ENCODE measurements at regions not wholly inside any gene's neighbourhood (a gene's known extent, or its start where the extent isn't known, plus 50 kb on each side); places are given as distances from the start of the nearest gene placed in this dataset.
"Not testable (repeated sequence)": the region's sequence is repeated elsewhere in the genome, so short reads cannot be mapped to it uniquely, and the experiment has no call there.

DNA sequence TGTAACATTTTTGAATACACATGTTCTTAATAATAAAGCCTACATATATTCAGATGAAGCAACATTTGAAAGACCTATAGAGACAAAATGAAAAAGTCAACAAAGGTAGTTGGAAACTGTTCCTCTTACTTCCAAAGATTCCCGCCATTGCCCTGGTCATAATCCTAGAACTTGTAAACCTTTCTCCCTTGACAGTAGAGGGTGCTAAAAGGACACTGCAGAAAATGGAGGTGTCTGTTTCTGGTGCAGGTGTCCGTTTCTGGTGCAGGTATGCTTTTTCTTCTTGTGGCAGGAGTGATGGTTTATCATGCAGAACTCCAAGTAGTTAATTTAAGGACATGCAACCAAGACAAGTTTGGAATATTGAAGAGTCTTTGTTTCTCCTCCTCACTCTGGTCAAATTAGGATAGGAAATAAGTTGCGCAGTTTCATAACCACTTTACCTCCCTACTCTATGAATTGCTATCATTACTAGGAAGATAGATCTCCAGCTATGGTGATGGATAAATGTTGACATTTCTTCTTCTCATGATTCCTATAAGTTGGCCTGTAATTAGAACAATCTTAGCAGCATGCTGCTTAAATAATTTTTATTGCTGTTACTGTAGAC is 56.0 kb upstream of the FAM174A start:
- DNase-seq (ENCODE audit: low read depth) = no peak

DNA sequence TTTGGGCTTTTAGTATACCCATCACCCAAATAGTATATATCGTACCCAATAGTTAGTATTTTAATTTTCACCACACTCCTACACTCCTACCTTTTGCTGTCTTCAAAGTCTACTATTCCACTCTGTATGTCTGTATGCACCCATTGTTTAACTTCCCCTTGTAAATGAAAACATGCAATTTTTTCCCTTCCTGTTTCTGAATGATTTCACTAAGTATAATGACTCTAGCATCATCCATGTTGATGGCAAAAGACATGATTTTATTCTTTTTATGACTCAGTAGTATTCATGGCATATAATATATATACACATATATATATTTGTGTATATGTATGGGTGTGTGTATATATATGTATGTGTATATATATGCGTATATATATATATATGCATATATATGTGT is 63.1 kb upstream of the FAM174A start:
- no peak for DNase-seq (ENCODE audit: low read depth)

DNA sequence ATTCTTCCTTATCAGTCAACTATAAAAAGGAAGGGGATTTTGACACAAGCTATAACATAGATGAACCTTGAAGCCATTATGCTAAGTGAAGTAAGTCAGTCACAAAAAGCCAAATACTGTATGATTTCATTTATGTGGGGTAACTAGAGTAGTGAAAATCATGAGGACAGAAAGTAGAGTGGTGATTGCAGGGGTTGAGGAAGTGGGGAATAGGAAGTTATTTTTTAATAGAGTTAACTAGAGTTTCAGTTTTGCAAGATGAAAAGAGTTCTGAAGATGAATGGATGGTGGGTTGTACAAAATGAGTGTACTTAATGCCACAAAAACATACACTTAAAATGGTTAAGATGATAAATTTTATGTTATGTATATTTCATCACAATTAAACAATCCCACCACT is 65.4 kb upstream of the FAM174A start:
- no peak for DNase-seq (ENCODE audit: low read depth)

DNA sequence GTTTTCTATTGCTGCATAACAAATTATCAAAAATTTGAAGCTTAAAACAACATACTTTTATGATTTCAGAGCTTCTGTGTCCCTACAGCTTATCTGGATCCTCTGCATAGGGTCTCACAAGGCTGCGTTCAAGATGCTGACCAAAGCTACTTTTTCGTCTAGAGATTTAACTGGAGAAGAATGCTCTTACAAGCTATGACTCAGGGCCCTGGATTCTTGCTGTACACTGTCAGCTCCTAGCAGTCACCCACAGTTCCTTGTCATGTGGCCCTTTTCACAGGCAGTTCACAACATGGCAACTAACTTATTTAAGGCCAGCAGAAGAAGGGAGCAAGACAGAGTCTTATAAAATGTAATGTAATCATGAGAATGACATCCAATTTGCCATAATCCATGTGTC is 70.8 kb upstream of the FAM174A start:
- no peak for DNase-seq (ENCODE audit: low read depth)

DNA sequence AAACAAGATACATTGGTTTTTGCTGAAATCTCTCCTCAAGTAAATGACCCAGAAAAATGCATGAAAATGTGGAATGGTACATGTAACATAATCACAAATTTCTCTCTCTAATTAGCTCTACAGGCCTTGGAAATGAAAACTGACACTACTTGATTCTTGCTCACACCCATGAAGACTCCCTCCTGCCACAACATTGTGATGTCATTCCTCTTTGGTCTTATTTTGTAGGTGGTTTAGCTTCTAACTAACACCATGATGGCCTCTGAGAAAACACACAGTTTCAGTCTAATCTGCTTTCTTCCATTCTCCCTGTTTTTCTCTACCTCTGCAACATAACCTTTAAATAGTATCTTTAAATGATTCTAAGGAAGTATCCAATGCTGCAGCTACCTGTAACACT is 78.6 kb upstream of the FAM174A start:
- no peak for DNase-seq (ENCODE audit: low read depth)

DNA sequence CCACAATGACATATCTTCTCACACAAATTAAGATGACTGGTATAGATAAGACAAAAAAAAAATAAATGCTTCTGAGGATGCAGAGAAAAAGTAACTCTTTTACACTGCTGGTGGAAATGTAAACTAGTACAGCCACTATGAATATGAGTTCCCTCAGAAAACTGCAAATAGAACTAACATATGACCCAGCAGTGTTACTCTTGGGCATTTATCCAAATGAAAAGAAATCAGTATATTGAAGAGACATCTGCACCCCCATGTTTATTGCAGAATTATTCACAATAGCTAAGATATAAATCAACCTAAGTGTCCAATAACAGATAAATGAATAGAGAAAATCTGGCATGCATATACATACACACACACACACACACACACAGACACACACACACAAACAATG is 83.0 kb upstream of the FAM174A start:
- DNase-seq (ENCODE audit: low read depth) = no peak

DNA sequence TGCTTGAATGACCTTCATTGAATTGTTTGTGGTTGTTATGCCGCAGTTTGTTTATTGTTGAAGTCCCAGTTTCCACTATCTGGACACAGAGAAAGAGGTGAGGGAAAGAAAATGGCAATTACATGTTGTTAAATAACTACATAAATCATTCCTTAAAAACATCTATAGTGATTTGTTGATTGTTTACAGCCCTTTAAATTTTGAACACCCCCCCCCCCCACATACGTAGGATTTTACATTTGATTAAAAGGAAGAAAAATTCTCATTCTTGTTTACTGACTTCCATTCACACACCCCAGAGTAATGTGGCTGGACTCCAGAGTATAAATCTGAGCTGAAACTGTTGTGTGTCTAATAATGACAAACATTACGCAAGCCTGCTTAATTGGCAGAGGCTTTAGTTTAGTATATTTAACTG is 87.1 kb upstream of the FAM174A start:
- no peak for DNase-seq (ENCODE audit: low read depth)

DNA sequence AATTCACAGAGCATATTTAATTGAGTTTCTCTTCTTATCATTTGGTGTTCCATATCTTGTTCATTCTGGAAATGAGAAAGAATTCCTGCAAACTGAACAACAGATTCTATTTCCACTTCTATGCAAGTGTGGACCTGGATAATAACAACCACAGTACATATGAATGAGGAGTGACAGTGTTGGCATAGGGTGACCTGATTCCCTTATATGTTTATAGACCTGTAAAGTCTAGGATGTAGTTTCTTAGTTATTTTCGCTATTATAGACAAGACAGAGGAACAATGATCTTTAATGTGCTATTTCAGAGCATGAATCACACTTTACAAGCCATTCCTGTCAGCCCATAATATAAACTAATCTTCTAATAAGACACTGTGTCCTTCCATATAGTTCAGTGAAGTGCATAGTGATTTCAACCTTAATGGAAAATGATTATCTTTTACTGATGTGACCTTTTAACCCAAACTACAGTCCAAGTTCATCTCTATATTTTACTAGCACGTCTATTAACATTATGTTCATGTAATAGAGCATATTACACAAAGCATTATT is 88.2 kb upstream of the FAM174A start:
- no peak for DNase-seq (ENCODE audit: low read depth)

DNA sequence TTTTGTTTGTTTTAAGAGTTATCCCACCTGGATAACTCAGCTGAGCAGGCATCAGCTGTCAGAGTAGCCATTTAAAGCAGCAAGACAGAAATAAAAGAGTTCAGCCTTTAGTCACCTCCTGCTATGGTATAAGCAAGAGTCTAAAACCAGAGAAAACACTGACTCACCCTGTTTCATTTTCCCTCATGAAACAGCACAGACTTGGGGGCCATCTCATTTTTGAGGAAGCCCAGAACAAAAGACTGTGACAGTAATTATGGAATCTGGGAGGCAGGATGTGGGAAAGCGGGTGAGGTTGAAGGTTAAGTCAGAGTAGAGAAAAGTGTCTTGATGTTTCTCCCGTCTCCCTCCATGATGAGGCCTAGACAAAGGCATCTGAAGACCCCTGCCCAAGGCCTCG is 90.2 kb upstream of the FAM174A start:
- no peak for DNase-seq (ENCODE audit: low read depth)

DNA sequence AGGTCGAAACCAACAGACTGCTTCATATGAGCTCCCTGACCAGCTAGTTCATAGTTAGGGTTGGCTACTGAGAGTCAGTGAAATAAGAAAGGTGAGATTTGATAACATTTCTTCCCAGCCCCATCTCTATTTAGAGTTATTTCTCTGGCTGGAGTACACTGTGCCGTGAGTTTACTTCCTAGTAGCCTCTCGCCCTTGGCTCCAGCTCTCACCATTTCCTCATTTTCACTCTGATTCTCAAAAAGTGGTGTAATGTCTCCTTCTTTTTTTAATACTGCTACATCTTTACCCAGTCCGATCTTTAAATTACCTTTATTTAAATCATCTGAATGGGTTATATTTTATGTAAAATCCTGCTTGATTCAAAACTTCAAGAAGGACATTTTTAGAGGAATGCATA is 100.4 kb upstream of the FAM174A start:
- no peak for DNase-seq (ENCODE audit: low read depth)

DNA sequence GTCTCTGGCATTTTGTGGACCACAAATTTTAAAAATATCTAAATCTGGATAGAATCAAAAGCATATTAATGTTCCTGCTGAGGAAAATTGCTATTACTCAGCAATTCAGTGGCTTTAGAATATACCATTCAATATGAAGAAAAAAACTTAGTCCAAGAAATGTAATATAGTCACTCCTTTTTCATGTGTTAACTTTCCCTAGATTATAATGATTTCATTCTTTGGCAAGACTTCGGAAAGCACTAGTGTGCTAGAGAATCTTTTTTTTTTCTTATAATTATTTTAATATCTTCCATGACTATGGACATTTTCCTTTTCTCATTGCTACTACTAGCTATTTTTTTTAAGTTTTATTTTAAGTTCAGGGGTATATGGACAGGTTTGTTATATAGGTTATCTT is 102.4 kb upstream of the FAM174A start:
- DNase-seq (ENCODE audit: low read depth) = no peak

DNA sequence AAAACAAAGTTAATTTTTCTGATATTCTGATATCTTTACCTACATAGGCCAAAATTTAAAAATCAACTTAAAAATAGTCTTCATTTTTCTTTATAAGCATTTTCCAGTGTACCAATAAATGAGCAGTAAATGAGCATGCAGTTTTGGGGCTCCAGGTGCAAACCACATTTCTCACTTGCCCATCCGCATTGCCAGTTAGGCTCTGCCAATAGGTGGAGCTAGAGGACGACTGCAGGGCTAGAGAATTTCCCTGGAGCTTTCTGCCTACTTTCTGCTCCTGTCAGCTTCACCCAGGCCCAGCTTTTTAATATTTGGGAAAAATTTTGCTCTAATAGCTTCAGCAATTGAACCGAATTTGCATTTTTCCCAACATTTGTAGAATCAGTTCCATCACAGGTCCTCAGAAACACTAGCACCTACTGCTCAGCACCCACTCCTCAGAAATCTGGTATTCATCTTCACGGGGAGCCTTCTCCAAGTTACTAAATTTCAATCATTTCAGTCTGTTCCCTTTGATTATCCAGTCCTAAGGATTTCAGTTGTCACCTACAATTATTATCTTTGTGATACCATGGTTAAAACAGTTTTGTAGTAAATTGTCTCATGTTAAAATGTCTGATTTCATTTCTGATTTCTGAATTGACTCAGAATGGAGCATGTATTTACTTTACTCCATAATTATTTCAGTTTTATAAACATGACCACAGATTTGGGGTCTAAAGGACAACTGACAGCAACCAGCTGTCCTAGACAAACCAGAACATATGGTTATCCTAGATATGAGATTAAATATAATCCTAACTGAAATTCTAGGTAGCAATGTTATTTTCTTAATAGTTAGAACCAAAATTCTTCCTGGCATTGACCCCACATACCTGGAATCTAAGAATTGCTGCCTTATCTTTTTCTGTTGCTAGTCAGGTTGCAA is 104.6 kb upstream of the FAM174A start:
- DNase-seq (ENCODE audit: low read depth) = peak; percentile 25

DNA sequence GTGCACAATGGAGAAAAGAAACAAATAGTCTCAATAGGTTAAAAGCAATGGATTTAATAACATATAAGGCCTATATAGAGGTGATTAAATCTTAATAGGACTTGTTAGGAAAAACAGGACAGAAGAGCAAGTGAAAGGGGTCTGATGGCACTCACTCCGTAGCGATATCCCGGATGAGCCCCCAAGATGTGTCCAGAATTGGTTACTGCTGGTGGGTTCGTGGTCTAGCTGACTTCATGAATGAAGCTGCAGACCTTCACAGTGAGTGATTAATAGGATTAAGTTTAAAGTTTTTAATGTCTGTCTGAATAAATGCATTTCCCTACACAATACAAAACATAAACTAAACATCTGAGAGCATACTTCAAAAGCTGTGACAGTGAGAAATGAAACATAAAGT is 110.4 kb upstream of the FAM174A start:
- DNase-seq (ENCODE audit: low read depth) = no peak

DNA sequence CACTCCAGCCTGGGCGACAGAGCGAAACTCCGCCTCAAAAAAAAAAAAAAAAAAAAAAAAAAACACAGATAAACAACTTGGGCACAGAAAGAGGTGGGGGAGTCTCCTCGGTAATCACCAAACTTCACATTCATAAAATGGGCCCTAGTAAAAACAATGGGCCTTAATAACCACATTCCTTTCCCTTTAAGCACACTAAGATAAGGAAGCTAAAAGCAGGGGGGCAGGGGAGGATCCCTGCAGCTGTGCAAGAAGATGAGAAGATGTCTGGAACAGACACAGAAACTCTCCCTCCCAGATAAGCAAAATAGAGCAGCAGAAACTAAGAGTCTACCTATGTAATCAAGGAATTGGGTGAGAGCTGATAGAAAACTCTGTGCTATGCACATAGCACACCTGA is 111.2 kb upstream of the FAM174A start:
- no peak for DNase-seq (ENCODE audit: low read depth)

DNA sequence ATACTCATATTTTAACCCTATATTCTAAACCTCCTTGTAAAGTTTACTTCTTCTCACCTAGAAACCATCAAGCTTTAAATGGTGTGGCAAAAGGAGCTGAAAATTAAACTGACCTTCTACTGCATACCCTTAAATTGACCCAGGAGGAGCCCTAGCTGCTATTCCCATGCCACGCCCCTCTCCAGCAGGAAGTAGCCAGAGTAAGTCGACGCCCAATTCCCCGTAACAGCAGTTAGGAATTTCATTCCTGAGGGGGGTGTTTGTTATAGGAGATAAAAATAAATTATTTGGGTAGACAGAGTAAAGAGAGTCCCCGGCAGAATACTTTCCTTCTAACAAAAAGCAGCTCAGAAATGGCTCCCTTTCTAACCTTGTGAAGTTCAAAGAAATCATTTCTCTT is 111.8 kb upstream of the FAM174A start:
- DNase-seq (ENCODE audit: low read depth) = no peak

DNA sequence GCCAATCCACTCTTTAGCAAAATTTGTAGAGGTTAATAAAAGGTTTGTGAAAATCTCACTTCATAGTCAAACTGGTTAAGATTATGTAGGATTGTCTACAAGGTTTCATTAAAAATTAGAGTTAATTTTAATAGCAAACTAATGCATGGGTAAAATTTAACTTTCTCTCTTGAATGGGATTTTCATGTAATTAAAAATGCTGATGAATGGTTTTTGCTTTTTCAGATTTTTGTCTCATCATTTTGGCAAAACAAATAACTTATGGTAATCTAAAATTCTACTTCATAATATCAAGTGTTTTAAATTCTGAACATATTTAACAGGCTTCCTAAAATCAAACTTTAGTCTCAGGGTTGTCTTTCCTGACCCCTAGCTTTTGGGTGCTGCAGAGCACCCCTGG is 113.8 kb upstream of the FAM174A start:
- no peak for DNase-seq (ENCODE audit: low read depth)

DNA sequence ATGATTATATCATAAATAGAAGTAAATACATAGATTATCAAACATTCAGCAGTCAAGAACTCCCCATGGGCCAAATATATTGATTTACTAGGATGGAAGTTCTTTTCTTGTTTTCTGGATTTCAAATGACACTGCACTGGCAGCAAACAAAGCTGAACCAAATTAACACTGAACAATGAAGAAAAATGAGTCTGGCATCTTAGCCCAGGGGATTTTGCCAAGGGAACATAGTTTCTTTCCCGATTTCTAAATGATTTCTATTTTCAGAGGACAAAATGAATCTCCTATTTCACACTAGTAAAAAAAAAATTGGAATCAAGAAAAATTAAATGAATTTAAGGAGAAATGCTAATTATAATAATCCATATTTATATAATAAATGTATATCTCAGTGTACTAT is 116.9 kb upstream of the FAM174A start:
- DNase-seq (ENCODE audit: low read depth) = no peak

DNA sequence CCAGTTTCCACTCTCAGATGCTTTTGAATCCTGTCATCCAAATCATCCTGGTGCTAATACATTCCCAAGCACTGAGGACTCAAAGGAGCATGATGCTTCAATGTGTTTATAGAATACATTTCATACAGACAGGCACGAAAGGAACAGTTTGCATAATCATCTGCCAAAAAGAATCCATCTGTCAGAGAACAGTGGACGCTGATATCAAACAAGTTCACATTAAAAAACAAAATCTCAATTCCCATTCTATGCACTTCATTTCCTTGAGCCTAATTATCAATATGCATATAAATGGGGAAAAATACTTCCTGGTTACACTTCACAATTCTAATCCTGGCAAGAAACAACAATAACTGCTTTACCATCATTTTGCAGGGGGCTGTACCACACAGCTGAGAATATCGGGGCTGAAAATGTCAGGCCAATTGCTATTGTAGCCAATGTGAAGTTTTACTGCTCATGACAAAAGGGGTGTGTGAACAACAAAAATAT is 125.5 kb upstream of the FAM174A start:
- no peak for DNase-seq (ENCODE audit: low read depth)

DNA sequence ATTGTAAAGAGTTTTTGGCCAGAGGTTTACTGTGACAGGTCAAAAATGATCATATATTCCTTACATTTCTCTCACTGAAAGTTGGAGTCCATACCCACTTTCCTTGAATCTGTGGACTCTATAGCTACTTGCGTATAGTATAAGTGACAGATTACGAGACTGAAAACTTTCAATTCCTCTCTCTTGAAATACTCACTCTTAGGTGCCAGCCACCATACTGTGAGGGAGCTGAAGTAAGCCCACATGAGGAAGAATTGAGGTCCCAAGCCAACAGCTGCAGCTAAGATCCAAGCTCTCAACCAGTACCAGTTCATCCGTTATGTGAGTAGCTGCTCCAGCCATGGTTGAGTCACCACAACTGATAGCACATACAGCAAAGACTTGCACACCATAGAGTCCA is 128.1 kb upstream of the FAM174A start:
- no peak for DNase-seq (ENCODE audit: low read depth)

DNA sequence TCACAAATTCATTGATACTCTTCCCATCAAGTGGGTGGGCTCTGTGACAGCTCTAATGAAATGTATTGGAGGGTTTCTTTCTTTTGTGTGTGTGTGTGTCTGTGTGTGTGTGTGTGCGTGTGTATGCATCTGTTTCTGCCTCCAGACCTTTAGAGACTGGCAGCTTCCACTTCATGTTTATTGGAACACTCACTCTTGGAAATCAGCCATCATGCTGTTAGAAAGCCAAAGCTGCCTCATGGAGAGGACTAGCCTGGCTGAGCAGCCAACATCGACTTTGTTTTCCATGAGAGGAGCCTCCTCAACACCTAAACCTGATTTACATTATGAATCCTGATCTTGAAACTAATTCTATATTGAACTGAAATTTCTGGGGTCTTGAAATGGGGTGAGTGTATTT is 128.5 kb upstream of the FAM174A start:
- no peak for DNase-seq (ENCODE audit: low read depth)

DNA sequence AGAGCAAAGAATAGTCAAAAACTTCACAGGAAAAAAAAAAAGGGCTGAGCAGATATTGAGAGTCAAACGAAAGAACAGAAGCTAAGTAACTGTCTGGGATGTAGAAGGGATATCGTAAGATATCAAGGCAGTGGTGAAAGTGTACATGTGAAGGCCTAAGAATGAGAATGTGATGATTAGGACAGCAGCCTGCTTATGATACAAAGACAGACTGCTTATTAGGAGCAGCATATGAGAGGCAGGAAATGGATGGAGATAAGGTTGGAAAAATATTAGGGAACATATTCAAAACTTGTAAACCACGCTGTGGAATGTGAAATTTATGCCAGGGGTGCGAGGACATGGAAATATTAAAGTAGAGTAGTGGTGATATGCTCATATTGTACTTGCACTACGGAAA is 133.1 kb upstream of the FAM174A start:
- no peak for DNase-seq (ENCODE audit: low read depth)

DNA sequence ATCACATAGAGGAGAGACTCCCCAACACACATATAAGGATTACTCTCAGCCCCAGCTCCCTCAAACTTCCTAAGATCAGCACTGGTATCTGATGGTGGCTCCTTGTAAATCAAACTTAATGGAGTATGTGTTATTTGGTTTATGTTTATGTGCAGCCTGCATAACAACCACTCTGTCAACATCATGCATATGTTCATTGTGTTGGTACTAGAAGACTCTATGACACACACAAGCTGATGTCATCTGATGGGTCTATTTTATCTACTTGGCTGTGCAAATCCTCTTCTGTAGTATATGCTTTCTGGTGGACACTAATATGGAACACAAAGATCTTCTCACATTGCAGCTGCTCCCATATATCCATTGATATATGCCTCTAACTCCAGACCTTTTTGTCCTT is 134.0 kb upstream of the FAM174A start:
- no peak for DNase-seq (ENCODE audit: low read depth)

DNA sequence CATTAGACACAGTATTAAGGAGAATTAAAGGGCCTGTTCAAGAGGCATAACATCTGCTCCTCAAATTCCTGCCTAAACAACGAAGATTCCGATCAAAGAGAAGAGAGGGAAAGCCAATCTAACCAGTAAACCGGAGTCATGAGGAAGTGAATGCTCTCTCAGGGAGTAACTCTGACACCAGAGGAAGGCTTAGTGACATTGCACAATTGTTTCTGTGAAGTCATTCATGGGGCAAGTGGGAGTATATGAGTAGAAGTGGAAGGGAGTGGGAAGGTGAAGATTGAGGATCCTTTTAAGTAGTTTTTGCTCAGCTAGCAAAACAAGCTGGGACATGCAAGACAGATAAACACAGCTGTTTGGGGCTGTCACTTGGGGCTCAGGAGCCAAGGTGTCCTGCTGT is 136.4 kb upstream of the FAM174A start:
- DNase-seq (ENCODE audit: low read depth) = not testable (repeated sequence)
